GM13976 (cell line): ENCODE measurements at regions not wholly inside any gene's neighbourhood (a gene's known extent, or its start where the extent isn't known, plus 50 kb on each side); places are given as distances from the start of the nearest gene placed in this dataset.

ENCODE experiments used
- DNase-seq: peaks from one replicate; pipeline ENCODE4 v3.0.0; 2012; ENCODE audit warnings: low spot score
- in situ Hi-C: fragments of 300-500 bp; cut with MboI; formaldehyde crosslinking; loops from one replicate; pipeline ENCODE4 v1.12.0; 2022; ENCODE audit warnings: low sequenced_read_pairs, mixed read lengths, inconsistent platforms; ENCODE audit not compliant: unreplicated experiment
- TF ChIP-seq, protein P1 (sequence below): IDR thresholded peaks from 2 replicates; pipeline ENCODE4 v1.5.1; 2012; ENCODE audit warnings: borderline replicate concordance, mild to moderate bottlenecking; ENCODE audit not compliant: insufficient read depth; ENCODE audit errors: extremely low read depth, missing control alignments, control extremely low read depth

- in situ Hi-C loops = no loop called here
- DNase-seq = no peak
- TF ChIP-seq, protein P1, sequence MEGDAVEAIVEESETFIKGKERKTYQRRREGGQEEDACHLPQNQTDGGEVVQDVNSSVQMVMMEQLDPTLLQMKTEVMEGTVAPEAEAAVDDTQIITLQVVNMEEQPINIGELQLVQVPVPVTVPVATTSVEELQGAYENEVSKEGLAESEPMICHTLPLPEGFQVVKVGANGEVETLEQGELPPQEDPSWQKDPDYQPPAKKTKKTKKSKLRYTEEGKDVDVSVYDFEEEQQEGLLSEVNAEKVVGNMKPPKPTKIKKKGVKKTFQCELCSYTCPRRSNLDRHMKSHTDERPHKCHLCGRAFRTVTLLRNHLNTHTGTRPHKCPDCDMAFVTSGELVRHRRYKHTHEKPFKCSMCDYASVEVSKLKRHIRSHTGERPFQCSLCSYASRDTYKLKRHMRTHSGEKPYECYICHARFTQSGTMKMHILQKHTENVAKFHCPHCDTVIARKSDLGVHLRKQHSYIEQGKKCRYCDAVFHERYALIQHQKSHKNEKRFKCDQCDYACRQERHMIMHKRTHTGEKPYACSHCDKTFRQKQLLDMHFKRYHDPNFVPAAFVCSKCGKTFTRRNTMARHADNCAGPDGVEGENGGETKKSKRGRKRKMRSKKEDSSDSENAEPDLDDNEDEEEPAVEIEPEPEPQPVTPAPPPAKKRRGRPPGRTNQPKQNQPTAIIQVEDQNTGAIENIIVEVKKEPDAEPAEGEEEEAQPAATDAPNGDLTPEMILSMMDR = no peak
Measured at GRCh38 chr12:30816742-30817465, 62.2 kb upstream of the CAPRIN2 start.

GRCh38 chr12:30814295-30814655 lies 59.5 kb upstream of the CAPRIN2 start:
- TF ChIP-seq, protein P1 = no peak
- DNase-seq = no peak
- in situ Hi-C loops = no loop called here

- TF ChIP-seq, protein P1 = no peak
- in situ Hi-C loops = no loop called here
- DNase-seq = no peak
Measured at GRCh38 chr12:30813525-30814294, 59.0 kb upstream of the CAPRIN2 start.

- in situ Hi-C loops = no loop called here
- no peak for DNase-seq
- TF ChIP-seq, protein P1 = no peak
Measured at GRCh38 chr12:30811966-30812365, 57.2 kb upstream of the CAPRIN2 start.

DNA sequence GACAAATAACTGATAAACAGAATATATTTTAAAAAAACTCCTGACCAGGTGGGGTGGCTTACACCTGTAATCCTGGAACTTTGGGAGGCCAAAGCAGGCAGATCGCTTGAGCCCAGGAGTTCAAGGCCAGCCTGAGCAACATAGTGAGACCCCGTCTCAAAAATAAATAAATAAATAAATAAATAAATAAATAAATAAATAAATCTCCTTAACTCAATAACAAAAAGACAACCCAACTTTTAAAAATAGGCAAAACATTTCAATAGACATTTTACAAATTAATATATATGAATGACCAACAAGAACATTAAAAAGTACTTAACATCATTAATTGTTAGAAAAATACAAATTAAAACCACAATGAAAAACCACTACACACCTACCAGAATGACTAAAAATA lies 56.2 kb upstream of the CAPRIN2 start:
- in situ Hi-C loops = no loop called here
- no peak for DNase-seq
- TF ChIP-seq, protein P1 = no peak

GRCh38 chr12:30807695-30808034 lies 52.9 kb upstream of the CAPRIN2 start:
- DNase-seq = no peak
- TF ChIP-seq, protein P1 = no peak
- in situ Hi-C loops = loop anchor here (10.0 kb wide), 1 partner anchor 1283 kb away; no protein-coding TSS in a partner anchor
